K562 (cell line): ENCODE measurements at regions not wholly inside any gene's neighbourhood (a gene's known extent, or its start where the extent isn't known, plus 50 kb on each side); places are given as distances from the start of the nearest gene placed in this dataset.
A peak's percentile ranks its signal among the peaks of the same experiment; 100 is the strongest.

Experiments
- ATAC-seq: fragments of 200-7000 bp; cut with Tn5 transposase; 3 replicates; pipeline ENCODE4 v1.9.1; 2020; ENCODE audit warnings: moderate library complexity
- BruUV-seq: library from RNA; stranded (reverse); fragments of 400-500 nt; replicated peaks from 2 replicates; lab custom pipeline; 2021; lab: Mats Ljungman, UMichigan
- CTCF ChIA-PET: fragments of 300-600 bp; formaldehyde crosslinking; extraction: SDS; loops from one replicate; lab custom pipeline; 2021; ENCODE audit warnings: low intra/inter-chr PET ratio; lab: Yijun Ruan, JAX
- POLR2A ChIA-PET: fragments of 300-600, 350-650 bp; sonication (Branson Sonifier 250); formaldehyde crosslinking; extraction: SDS; loops from one replicate; lab custom pipeline; 2021; ENCODE audit warnings: antibody characterized with exemption, inconsistent platforms; lab: Yijun Ruan, JAX
- DNase-seq, 4 experiments: peaks; one replicate each; pipeline versions ENCODE4 v3.0.0 to v3.0.0-alpha.2; 2011 to 2018; ENCODE audit warnings: low spot score in 3 of 4, mixed read lengths in 3 of 4; ENCODE audit errors: extremely low read depth in 1 of 4
- FAIRE-seq: peaks from 2 replicates; lab custom pipeline; 2011; peaks lifted over from hg19 to GRCh38; lab: Jason Lieb, UNC
- H2AFZ ChIP-seq: 2 replicates; pipeline ENCODE4 v1.6.0; 2011; ENCODE audit warnings: low read depth, low read length, control low read depth, inconsistent platforms
- H3K27ac ChIP-seq: fragments of 200-600 bp; 3 replicates; pipeline ENCODE4 v1.8.0; 2011; ENCODE audit warnings: low read depth, mild to moderate bottlenecking, control low read depth, inconsistent platforms, low read length, moderate library complexity, mixed read lengths; ENCODE audit errors: extremely low read depth
- H3K27me3 ChIP-seq, 2 experiments: fragments of 300-600 bp in 1 of 2; 2 replicates in 1 of 2; 3 replicates in 1 of 2; pipeline versions ENCODE4 v1.6.0 to v1.8.0; 2011; ENCODE audit warnings: inconsistent platforms in 2 of 2, low read length in 2 of 2, mild to moderate bottlenecking in 1 of 2, mixed read lengths in 1 of 2, moderate library complexity in 1 of 2; ENCODE audit not compliant: control insufficient read depth in 2 of 2, insufficient read depth in 2 of 2
- H3K36me3 ChIP-seq: fragments of 300-600 bp; 3 replicates; pipeline ENCODE4 v1.8.0; 2011; ENCODE audit warnings: mild to moderate bottlenecking, low read length, inconsistent platforms; ENCODE audit not compliant: control insufficient read depth, insufficient read depth
- H3K4me1 ChIP-seq, 2 experiments: fragments of 200-600 bp in 1 of 2; replicated peaks in 1 of 2; 2 replicates in 1 of 2; 3 replicates in 1 of 2; pipeline versions ENCODE4 v1.5.1 to v1.8.0; 2011; ENCODE audit warnings: inconsistent platforms in 2 of 2, low read length in 2 of 2, mild to moderate bottlenecking in 1 of 2, mixed read lengths in 1 of 2, moderate library complexity in 1 of 2; ENCODE audit not compliant: control insufficient read depth in 2 of 2, insufficient read depth in 2 of 2
- H3K4me2 ChIP-seq: 2 replicates; pipeline ENCODE4 v1.6.1; 2011; ENCODE audit warnings: low read length, control low read depth, inconsistent platforms, mixed read lengths; ENCODE audit not compliant: insufficient read depth
- H3K4me3 ChIP-seq: fragments of 200-600 bp; sonication (generic), shearing (Covaris generic); 2 replicates; pipeline ENCODE4 v1.5.1; 2016; ENCODE audit warnings: control low read depth, inconsistent platforms
- H3K79me2 ChIP-seq: fragments of 200-600 bp; 3 replicates; pipeline ENCODE4 v1.8.0; 2011; ENCODE audit warnings: low read length, inconsistent platforms; ENCODE audit not compliant: control insufficient read depth, insufficient read depth
- H3K9ac ChIP-seq, 2 experiments: 2 replicates each; pipeline versions ENCODE4 v1.6.0 to v1.6.1; 2011; ENCODE audit warnings: low read depth in 2 of 2, low read length in 2 of 2, control low read depth in 1 of 2, inconsistent platforms in 1 of 2, mild to moderate bottlenecking in 1 of 2, mixed read lengths in 1 of 2; ENCODE audit not compliant: insufficient read depth in 1 of 2
- H3K9me1 ChIP-seq: one replicate; pipeline ENCODE4 v1.6.0; 2011; ENCODE audit warnings: inconsistent platforms, mild to moderate bottlenecking, low read length, moderate library complexity; ENCODE audit not compliant: control insufficient read depth, insufficient read depth
- H3K9me3 ChIP-seq: replicated peaks from 2 replicates; pipeline ENCODE4 v1.5.1; 2011; ENCODE audit warnings: low read depth, low read length, inconsistent platforms; ENCODE audit not compliant: control insufficient read depth, insufficient read depth
- H4K20me1 ChIP-seq: replicated peaks from 2 replicates; pipeline ENCODE4 v1.6.1; 2011; ENCODE audit warnings: low read length, inconsistent platforms, mixed read lengths; ENCODE audit not compliant: control insufficient read depth, insufficient read depth
- CTCFL ChIP-seq: IDR thresholded peaks from 2 replicates; pipeline ENCODE4 v1.6.1; 2011; ENCODE audit warnings: borderline replicate concordance, low read depth, mild to moderate bottlenecking, moderate library complexity, low read length; ENCODE audit not compliant: insufficient read depth, poor library complexity, severe bottlenecking
- GTF2A2 ChIP-seq: IDR thresholded peaks from 2 replicates; pipeline ENCODE4 v1.6.1; 2016; ENCODE audit warnings: mild to moderate bottlenecking, missing genetic modification characterization, missing compliant biosample characterization
- MITF ChIP-seq: IDR thresholded peaks from 2 replicates; pipeline ENCODE4 v1.6.1; 2014; ENCODE audit warnings: antibody characterized with exemption
- NR2C1 ChIP-seq, 2 experiments: fragments of 450-650 bp; IDR thresholded peaks; 2 replicates each; pipeline ENCODE4 v1.6.1; 2017; ENCODE audit warnings: mild to moderate bottlenecking in 2 of 2, antibody characterized with exemption in 1 of 2, inconsistent platforms in 1 of 2, missing compliant biosample characterization in 1 of 2, missing genetic modification characterization in 1 of 2
- PATZ1 ChIP-seq: fragments of 250-450 bp; sonication (Bioruptor Pico); IDR thresholded peaks from 2 replicates; pipeline ENCODE4 v1.5.0; 2020; ENCODE audit warnings: mild to moderate bottlenecking, borderline replicate concordance
- PTTG1 ChIP-seq: fragments of 450-650 bp; IDR thresholded peaks from 2 replicates; pipeline ENCODE4 v1.6.1; 2016; ENCODE audit warnings: low read depth, mild to moderate bottlenecking, missing genetic modification characterization, missing compliant biosample characterization
- SMAD3 ChIP-seq: fragments of 450-650 bp; formaldehyde crosslinking; conservative IDR thresholded peaks from 2 replicates; pipeline ENCODE4 v1.4.0; 2020; ENCODE audit warnings: mild to moderate bottlenecking
- XRCC5 ChIP-seq: fragments of 200-400 bp; formaldehyde crosslinking; IDR thresholded peaks from 2 replicates; pipeline ENCODE4 v1.6.1; 2017; ENCODE audit warnings: low read depth, mild to moderate bottlenecking, low read length
- ZFP1 ChIP-seq: fragments of 450-650 bp; formaldehyde crosslinking; IDR thresholded peaks from 2 replicates; pipeline ENCODE4 v1.4.0; 2020; ENCODE audit warnings: mild to moderate bottlenecking, mixed read lengths
- ZNF354B ChIP-seq: fragments of 250-450 bp; sonication (Bioruptor Pico); IDR thresholded peaks from 2 replicates; pipeline ENCODE4 v1.4.0; 2020
- ZNF41 ChIP-seq: fragments of 250-450 bp; sonication (Bioruptor Pico); conservative IDR thresholded peaks from 2 replicates; pipeline ENCODE4 v1.4.0; 2020; ENCODE audit warnings: mild to moderate bottlenecking
- ZNF444 ChIP-seq: fragments of 250-450 bp; sonication (Bioruptor Pico); IDR thresholded peaks from 2 replicates; pipeline ENCODE4 v1.4.0; 2020; ENCODE audit warnings: mild to moderate bottlenecking, moderate library complexity
- ZNF76 ChIP-seq: fragments of 250-450 bp; sonication (Bioruptor Pico); IDR thresholded peaks from 2 replicates; pipeline ENCODE4 v1.4.0; 2020; ENCODE audit warnings: mild to moderate bottlenecking, moderate library complexity, borderline replicate concordance
- WGBS: fragments of 100-300 bp; shearing (Covaris generic); methylation state at CpG from one replicate; pipeline ENCODE4 v1.1.6; 2016; ENCODE audit warnings: low coverage, mixed read lengths; ENCODE audit not compliant: insufficient coverage; ENCODE audit errors: missing lambda C conversion rate; 5-methylcytosine and 5-hydroxymethylcytosine counted together
- in situ Hi-C: fragments of 300-500 bp; cut with MboI; formaldehyde crosslinking; loops from 4 replicates; pipeline ENCODE4 v1.15.0; 2018; ENCODE audit warnings: inconsistent platforms, mixed read lengths
- intact Hi-C: fragments of 100-400 bp; cut with micrococcal nuclease; formaldehyde crosslinking; loops from 2 replicates; pipeline ENCODE4 v1.14.2; 2022
- TF ChIP-seq, protein P1 (sequence below): fragments of 250-450 bp; sonication (Bioruptor Pico); IDR thresholded peaks from 2 replicates; pipeline ENCODE4 v1.9.0; 2021; ENCODE audit warnings: mild to moderate bottlenecking, inconsistent platforms

- FAIRE-seq (no peak), DNase-seq (no peak), ATAC-seq (no peak)
- 0 out of 2 replicates have a peak overlapping the region, but pooled peaks have one; percentile 38 for H2AFZ ChIP-seq
- POLR2A ChIA-PET, result no interaction called here
- no peaks in the 10 kb centered on the region for H4K20me1 ChIP-seq
- CTCF ChIA-PET, result no interaction called here
- peaks cover 0 to 5% of the 10 kb centered on the region in 2 experiments; a peak in 1 of 5 replicates for H3K27me3 ChIP-seq
- H3K4me2 ChIP-seq, result no peak overlapping the region
- 38% methylated on average over 3 of the region's 3 CpGs for WGBS
- no peaks in the 10 kb centered on the region for H3K79me2 ChIP-seq
- intact Hi-C loops (no loop called here), in situ Hi-C loops (no loop called here)
- no peaks in the 10 kb centered on the region for H3K9me1 ChIP-seq
- no peak overlapping the region for H3K27ac ChIP-seq
- H3K36me3 ChIP-seq, result no peaks in the 10 kb centered on the region
- H3K9me3 ChIP-seq, result no peaks in the 10 kb centered on the region
- no TSS peak for BruUV-seq
- no peak overlapping the region for H3K4me3 ChIP-seq
- no peak overlapping the region for H3K9ac ChIP-seq
- peaks cover 0 to 5% of the 10 kb centered on the region in 2 experiments; a peak in 1 of 5 replicates for H3K4me1 ChIP-seq
- TF ChIP-seq ZFP1 (CRISPR knock-in tag), result no peak
- TF ChIP-seq, protein P1, sequence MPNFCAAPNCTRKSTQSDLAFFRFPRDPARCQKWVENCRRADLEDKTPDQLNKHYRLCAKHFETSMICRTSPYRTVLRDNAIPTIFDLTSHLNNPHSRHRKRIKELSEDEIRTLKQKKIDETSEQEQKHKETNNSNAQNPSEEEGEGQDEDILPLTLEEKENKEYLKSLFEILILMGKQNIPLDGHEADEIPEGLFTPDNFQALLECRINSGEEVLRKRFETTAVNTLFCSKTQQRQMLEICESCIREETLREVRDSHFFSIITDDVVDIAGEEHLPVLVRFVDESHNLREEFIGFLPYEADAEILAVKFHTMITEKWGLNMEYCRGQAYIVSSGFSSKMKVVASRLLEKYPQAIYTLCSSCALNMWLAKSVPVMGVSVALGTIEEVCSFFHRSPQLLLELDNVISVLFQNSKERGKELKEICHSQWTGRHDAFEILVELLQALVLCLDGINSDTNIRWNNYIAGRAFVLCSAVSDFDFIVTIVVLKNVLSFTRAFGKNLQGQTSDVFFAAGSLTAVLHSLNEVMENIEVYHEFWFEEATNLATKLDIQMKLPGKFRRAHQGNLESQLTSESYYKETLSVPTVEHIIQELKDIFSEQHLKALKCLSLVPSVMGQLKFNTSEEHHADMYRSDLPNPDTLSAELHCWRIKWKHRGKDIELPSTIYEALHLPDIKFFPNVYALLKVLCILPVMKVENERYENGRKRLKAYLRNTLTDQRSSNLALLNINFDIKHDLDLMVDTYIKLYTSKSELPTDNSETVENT (CRISPR knock-in tag), result no peak
- TF ChIP-seq XRCC5, result no peak
- TF ChIP-seq SMAD3 (CRISPR knock-in tag), result peak; percentile 82
- peak; percentile 75; the same call in 1 of the 2 replicates for TF ChIP-seq PTTG1
- 0 out of 2 replicates have a peak, but pooled peaks have one; percentile 65 for TF ChIP-seq GTF2A2 (tag)
- no peak for TF ChIP-seq ZNF444 (CRISPR knock-in tag)
- peak; percentile 27; the same call in 1 of the 2 replicates for TF ChIP-seq PATZ1 (CRISPR knock-in tag)
- TF ChIP-seq MITF, result no peak
- TF ChIP-seq ZNF76, result 0 out of 2 replicates have a peak, but pooled peaks have one; percentile 54
- 0 out of 2 replicates have a peak, but pooled peaks have one; percentile 52 for TF ChIP-seq ZNF41 (CRISPR knock-in tag)
- TF ChIP-seq CTCFL, result no peak
- no peak for TF ChIP-seq NR2C1 (IDR thresholded peaks at IDR 0.05)
- peak; percentile 67; the same call in 1 of the 2 replicates for TF ChIP-seq NR2C1 (tag; IDR thresholded peaks at IDR 0.05)
- TF ChIP-seq ZNF354B, result 0 out of 2 replicates have a peak, but pooled peaks have one; percentile 9
Observed at GRCh38 chr10:21263839-21264238, 261.6 kb downstream of the SKIDA1 start.
